Urothelium cell line (cell line): ENCODE measurements at regions not wholly inside any gene's neighbourhood (a gene's known extent, or its start where the extent isn't known, plus 50 kb on each side); places are given as distances from the start of the nearest gene placed in this dataset.

Experiments used
- DNase-seq: peaks from one replicate; pipeline ENCODE4 v3.0.0; 2011; ENCODE audit warnings: low spot score, mixed read lengths
- FAIRE-seq: peaks from 2 replicates; lab custom pipeline; 2011; peaks lifted over from hg19 to GRCh38; lab: Jason Lieb, UNC

- DNase-seq (no peak), FAIRE-seq (peak; percentile 52)
Measured at GRCh38 chr14:73800970-73801515, 50.6 kb upstream of the PTGR2 start.

- DNase-seq = no peak
- FAIRE-seq = peak; percentile 66
Measured at GRCh38 chr14:73797543-73798265, 53.9 kb upstream of the PTGR2 start.

GRCh38 chr14:73796893-73797542 lies 54.6 kb upstream of the PTGR2 start:
- FAIRE-seq (peak; percentile 55), DNase-seq (no peak)

- FAIRE-seq = no peak
- DNase-seq = no peak
Measured at GRCh38 chr14:73796415-73796814, 55.2 kb upstream of the PTGR2 start.

GRCh38 chr14:73795974-73796373 lies 55.7 kb upstream of the PTGR2 start:
- DNase-seq = peak; percentile 95
- peak; percentile 72 for FAIRE-seq

GRCh38 chr14:73795466-73795865 lies 56.2 kb upstream of the PTGR2 start:
- DNase-seq = no peak
- FAIRE-seq = peak; percentile 82

GRCh38 chr14:73794146-73794545 lies 57.5 kb upstream of the PTGR2 start:
- FAIRE-seq = peak; percentile 17

GRCh38 chr14:73792481-73792880 lies 59.1 kb upstream of the PTGR2 start:
- DNase-seq (no peak), FAIRE-seq (peak; percentile 66)

More at GRCh38 chr14:73794146-73794545, 57.5 kb upstream of the PTGR2 start:
- no peak for DNase-seq

GRCh38 chr14:73789989-73790581 lies 61.5 kb upstream of the PTGR2 start:
- peak; percentile 65 for FAIRE-seq
- DNase-seq = peak; percentile 89

- DNase-seq = no peak
- no peak for FAIRE-seq
Measured at GRCh38 chr14:73788701-73789551, 62.7 kb upstream of the PTGR2 start.

GRCh38 chr14:73788317-73788598 lies 63.4 kb upstream of the PTGR2 start:
- FAIRE-seq = no peak

GRCh38 chr14:73787486-73788316 lies 63.9 kb upstream of the PTGR2 start:
- FAIRE-seq (no peak), DNase-seq (no peak)

More at GRCh38 chr14:73788317-73788598, 63.4 kb upstream of the PTGR2 start:
- DNase-seq = no peak

- FAIRE-seq (no peak), DNase-seq (peak; percentile 84)
Measured at GRCh38 chr14:73786636-73787485, 64.8 kb upstream of the PTGR2 start.

GRCh38 chr14:73785834-73786635 lies 65.6 kb upstream of the PTGR2 start:
- FAIRE-seq (peak; percentile 91), DNase-seq (peak; percentile 85)

GRCh38 chr14:73785336-73785833 lies 66.2 kb upstream of the PTGR2 start:
- FAIRE-seq = peak; percentile 63
- no peak for DNase-seq

- no peak for FAIRE-seq
Measured at GRCh38 chr14:73784988-73785313, 66.7 kb upstream of the PTGR2 start.

GRCh38 chr14:73784181-73784987 lies 67.2 kb upstream of the PTGR2 start:
- DNase-seq = no peak

More at GRCh38 chr14:73784988-73785313, 66.7 kb upstream of the PTGR2 start:
- no peak for DNase-seq

More at GRCh38 chr14:73784181-73784987, 67.2 kb upstream of the PTGR2 start:
- FAIRE-seq = peak; percentile 69
